ENCODE measurements at regions not wholly inside any gene's neighbourhood (a gene's known extent, or its start where the extent isn't known, plus 50 kb on each side); places are given as distances from the start of the nearest gene placed in this dataset.
"Not testable (repeated sequence)": the region's sequence is repeated elsewhere in the genome, so short reads cannot be mapped to it uniquely, and the experiment has no call there.

DNA sequence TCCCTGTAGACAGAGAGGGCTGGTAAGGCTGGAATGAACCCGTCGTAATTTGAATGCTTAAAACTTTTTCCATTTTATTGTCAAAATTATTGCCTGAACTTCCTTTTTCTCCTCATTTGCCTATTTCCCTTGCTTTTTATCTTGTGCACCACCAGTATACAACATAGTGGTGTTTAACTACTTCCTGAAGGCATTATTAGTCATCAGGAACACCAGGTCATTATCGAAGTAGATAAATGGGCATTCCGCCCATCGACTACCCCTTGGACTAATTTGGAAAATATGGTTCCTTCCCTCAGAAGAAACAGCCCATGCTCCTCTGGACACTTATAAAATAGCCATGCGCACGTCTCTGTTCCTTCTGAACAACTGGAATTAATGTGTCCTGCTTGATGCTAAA is 232.1 kb downstream of the TM9SF2 start:
- DNase-seq = no peak

DNA sequence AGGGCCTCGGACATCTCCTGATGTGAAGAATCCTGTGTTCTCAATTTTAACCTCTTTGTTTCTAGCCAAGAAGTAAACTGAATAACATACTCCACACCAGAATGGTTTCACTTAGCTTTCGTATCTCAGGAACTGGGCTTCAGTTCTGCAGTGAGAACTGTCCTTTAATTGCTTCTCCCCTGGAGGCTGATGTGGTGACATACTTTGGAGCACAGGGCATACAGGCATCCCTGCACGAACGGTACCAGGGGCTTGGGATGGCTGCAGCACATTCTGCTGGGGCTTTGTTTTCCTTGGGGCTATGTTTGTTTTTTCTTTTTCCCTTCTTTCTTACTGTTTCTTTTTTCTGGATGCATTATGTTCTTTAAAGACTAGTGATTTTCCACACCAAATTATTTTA is 230.5 kb downstream of the TM9SF2 start:
- no peak for DNase-seq

DNA sequence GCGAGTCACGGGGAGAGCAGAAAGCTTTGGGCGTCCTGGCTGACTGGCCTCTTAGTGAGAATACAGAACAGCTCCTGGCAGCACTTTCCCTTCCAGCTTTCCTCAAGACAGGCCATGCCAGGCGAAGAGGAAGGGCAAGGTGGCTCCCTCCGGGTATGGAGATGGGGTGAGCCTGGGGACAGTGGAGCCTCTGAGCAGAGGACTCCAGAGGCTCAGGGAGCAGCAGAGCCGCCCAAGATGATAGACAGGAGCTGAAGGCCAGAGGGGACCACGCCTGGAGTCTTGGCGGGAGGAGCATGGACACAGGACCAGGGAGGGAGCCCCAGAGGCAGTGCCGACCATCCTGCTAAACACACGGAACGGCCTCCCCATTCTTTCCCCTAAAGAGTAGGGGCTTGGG is 229.1 kb downstream of the TM9SF2 start:
- no peak for DNase-seq

DNA sequence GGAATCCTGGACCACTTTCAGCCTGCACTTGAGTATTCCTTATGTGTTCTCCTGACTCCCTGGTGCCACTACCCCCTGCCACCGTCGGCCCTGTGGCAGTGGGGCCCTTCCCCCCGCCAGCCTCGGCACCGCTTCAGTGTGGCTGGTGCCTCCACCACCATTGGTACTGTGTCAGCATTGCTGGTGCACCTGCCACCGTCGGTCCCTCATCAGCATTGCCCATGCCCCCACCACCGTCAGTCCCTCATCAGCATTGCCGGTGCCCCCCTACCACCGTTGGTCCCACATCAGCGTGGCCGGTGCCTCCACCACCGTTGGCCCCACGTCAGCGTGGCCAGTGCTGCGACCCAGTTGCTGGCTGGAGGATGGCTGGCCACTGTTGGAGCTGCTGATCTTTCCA is 228.5 kb downstream of the TM9SF2 start:
- DNase-seq = no peak

DNA sequence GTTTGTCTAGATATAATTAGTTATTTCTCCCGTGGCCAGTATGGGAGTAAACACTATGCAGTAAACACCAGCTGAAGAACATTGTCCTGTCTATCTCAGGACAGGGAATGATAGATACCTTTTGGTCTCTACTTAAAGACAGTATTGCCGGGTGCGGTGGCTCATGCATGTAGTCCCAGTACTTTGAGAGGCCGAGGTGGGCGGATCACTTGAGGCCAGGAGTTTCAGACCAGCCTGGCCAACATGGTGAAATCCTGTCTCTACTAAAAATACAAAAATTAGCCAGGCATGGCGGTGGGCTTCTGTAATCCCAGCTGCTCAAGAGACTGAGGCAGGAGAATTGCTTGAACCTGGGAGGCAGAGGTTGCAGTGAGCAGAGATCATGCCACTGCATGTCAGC is 226.4 kb downstream of the TM9SF2 start:
- not testable (repeated sequence) for DNase-seq

DNA sequence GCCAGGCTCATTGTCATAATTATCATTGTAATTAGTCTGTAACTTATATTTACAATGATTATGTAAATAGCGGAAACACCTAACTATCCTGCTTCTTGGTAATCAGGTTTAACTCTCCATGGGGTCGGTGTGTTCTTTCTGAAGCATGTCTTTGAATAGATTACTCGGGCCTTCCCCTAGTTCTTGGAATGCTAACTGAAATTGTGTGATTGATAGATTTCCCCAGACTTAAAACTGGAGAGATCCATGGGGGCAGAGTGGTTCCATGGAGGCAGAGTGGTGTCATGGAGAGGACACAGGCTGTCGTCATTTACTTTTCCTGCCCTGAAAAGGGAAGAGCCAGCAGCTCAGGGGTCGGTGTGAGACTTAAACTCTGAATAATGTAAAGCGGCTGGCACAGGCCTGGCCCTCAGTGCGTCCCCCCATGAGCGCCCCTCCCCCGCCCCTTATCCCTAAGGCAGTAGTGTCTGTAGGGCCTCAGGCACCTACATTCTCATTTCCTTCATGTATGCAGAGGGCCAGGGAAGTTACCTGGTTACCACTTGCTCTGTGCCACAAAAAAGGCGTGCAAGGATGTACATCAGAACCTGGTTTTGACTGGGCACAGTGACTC is 225.1 kb downstream of the TM9SF2 start:
- DNase-seq = no peak

DNA sequence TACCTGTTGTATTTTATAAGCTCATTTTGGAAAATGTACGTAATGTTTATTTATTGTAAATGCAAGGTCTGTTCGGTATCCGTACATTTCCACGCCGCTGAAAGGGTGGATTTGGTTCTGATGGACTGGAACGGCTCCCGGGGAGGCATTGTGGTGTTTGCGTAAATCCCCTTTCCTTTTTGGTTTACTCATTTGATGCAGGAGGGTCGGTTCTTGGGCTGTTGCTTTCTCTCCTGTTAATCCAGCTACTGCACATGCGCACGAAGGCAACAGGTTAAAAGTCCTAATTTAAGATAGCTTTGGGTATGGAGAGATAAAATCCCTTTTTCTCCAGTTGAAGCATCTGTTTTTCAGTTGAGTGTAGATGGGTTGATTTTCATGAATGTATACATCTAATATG is 224.4 kb downstream of the TM9SF2 start:
- no peak for DNase-seq

DNA sequence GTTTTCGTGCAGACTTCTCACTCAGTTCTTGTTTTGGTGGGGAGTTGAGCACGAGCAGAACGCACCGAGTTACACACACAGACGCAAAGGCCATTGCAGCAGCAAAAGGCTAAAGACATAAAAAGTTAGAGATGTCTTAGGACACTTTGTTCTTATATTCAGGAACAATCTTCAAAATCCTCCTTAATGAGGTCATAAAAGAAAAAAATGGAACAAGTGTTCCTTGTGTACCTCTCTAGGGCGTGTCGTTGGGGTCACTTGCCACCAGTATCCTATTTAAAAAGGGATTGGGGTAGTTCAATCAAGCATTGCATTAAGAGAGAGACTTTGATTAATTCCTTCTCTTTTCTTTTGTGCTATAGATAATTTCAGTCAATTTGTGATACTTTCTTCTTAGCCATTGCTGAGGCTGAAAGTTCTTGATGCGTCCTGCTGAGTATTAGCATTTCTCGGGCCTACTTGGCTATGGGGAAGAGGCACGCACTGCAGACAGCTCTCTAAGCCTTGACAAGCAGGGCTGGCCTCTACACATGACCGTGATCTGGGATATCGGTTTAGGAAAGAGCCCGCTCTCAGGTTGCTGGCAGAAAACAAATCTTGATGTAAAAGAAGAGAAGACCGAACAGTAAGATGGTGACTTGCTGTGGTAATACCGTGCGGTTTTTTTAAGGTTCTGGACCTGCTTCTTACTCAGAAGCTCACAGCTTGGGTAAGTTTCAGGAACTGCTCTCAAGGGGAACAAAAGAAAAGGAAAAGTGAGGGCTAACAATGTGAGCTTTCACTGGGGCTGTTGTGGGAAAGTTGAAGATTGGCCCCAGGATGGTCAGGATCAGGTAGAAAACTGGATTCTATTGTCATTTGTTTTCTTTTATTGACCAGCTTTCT is 223.6 kb downstream of the TM9SF2 start:
- no peak for DNase-seq

DNA sequence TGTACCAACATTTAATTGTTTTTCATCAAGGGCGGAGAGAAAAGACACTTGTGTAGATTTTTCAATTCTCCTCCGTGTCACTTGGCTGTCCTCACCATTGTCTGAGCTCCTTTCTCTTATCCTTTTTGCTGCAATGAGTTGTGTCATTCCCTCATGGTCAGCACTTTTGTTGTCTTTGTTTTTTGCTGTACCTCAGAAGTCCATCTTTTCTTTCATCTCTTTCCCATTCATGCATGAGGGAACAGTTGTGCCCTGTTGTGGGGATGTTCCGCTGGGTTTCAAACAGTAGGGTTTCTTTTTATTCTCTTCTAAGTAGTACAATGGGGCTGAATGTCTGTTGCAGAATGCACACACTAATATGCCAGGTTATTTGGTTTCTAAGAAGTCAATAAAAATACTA is 222.6 kb downstream of the TM9SF2 start:
- DNase-seq = no peak

DNA sequence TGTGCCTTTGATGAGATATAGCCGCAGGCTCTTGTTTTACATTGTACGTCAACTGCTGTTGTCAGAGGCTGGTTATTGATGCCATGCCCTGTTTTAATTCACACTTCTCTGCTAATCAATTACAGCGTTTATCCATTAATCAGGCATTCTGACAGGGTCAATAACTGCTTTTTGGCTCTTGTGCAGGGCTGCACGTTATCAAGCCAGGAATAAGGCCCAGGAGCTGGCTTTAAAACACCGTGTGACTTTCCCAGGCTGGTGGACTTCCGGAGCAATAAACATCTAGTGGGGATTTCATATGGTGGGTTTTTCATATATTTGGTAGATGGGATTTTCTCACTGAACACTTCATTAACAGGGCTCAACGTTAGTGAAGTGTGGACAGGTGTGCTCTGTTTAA is 221.7 kb downstream of the TM9SF2 start:
- DNase-seq = no peak

DNA sequence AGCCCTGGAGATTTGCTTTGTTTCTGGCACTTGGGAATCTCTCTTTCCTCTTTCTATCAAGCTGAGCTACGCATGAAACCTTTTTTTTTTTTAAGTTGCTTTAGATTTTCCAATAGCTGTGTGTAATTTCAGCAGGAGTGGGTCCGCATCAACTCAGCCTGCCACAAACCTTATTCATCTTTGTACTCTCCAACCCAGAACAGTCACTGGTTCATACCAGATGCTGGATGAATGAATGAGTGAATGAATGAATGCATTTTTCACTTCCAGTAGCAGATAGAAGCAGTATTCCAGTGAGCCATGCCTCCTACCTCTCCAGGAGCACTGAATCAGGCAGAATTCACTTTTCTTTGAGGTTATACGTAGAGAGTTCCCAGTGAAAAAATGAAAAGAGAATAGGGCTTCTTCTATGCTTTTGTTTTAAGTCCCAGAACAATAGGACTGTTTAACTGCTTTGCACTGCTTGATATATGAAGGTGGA is 221.1 kb downstream of the TM9SF2 start:
- DNase-seq = no peak

DNA sequence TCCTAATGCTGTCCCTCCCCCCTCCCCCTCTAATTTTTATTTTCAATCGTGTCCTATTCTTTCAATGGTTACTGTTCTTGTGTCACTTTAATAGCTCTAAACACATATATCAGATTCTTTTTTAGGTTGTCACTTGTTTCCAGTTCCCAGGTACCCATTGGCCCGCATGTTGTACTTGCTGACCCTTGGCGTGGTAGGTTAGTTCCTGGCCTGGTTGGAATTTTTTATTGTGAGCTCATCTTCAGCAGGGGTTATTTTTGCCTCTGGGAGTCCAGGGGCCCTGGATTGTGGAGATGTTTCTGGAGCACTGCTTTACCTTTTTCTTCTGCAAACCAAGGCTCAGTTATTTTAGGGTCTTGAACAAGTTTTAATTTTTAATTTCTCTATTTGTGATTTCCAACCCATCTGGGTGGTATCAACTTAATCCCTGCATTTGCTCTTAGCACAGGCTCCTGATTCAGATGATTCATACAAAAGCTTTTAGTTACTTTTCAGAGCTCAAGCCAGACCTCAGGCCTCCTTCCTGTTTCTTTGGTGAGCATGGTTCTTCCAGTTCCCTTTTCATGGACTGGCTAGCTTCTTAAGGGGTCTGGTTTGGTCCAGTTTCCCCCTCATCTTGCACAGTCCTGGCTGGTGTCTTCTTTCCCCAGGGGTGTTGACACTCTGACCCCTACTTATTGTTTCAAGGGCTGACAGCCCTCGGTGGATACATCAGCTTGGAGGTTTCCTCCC is 220.5 kb downstream of the TM9SF2 start:
- no peak for DNase-seq

DNA sequence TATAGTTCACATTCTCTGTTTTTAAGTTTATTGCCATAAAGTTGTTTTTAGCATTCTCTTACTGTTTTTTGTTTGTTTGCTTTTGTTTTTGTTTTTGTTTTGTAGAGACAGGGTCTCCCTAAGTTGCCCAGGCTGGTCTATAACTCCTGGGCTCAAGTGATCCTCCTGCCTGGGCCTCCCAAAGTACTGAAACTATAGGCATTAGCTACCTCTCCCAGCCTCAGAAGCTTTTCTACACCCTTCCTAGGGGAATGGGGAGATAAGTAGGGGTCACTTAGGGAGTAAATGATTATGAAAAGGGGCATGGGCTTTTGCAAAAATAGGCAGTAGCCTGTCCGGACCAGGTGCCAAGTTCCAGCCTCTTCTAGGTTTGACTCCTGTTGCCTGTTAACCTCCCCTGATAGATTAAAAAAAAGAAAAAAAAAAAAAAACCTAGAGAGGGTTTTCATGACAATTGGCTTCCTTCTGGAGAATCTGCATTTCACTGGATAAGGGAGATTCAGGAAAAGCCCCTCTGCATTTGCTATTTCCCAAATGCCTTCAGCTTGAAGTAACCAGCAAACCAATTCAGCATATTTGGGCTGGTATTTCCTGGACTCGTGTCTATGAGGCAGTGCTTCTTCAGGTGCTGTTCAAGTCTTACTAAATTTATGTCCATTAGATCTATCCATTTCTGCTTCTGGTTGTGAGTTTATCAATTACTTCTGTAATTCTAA is 216.8 kb downstream of the TM9SF2 start:
- DNase-seq = no peak

DNA sequence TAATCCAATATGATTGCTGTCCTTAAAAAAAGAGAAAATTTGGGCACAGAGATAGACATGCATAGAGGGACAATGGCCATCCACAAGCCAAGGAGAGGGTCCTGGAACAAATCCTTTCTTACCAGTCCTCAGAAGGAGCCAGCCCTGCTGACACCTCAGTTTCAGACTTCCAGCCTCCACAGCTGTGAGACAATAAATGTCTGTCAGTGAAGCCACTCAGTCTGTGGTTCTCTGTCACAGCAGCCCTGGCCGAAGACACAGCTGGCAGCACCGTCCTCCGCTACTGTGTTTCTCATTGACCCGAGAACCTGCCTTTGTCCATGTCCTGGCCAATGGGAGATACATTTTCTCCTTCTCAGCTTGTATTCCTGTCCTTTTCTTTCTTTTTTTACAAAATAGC is 207.9 kb downstream of the TM9SF2 start:
- no peak for DNase-seq

DNA sequence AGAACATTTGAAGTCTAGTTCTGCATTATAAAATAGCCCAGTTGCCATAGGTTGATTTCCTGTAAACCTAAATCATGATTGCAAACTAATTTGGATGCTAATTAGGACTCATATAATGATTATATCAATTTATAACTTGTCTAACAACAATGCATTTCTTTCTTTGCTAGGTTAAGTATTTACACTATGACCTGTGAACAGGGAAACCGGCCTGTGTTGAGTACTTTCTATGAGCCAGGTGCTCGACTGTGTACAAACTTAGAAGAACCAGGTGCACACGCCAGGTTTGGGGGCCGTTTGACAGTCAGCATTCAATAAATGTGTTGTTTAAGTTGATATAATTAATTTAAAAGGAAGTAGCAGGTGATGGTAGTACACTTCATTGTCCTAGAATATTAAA is 203.1 kb downstream of the TM9SF2 start:
- DNase-seq = no peak

DNA sequence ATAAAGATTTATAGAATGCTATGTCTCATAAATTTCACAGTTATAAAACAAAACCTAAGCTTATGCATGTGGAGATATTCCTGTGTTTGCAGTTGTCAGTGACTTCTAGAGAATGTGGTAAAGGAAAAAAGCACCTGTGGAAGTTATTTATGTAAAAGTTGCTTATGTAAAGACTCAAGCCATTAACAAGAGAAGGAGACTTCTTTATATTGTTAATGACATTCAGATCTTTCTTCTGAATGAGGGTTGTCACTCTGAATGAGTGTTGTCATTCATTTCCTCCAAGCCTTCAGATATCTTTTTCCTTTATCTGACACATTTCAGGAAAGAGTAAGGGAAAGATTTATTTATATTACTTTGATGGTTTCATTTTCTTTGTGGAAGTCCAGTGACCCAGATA is 202.6 kb downstream of the TM9SF2 start:
- DNase-seq = no peak

DNA sequence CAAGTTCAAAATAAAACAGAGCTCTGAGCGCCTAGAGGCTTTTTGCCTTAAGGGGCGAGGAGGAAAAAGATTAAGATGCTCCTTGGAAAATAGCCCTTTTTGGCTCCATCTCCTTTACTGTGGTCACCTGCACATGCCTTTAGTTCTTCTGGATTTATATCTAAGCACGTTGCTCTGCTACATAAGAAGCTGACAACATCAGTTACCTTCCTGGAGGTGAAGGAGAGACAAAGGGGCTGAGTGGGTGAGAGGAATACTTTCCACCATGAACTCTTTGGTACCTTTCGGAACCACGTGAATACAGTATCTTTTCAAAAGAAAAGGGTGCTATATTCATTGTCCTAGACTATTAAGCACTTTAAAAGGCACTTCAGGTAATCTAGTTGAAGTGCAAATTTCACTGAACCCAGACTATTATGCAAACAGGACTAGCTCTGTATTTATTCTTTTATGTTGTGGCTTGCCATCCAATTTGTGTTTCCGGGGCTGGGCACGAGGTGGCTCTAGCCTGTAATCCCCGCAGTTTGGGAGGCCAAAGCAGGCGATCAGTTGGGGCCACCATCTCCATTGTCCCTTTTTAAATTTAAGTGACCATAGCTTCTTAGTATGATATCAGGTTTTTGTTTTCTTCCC is 201.5 kb downstream of the TM9SF2 start:
- no peak for DNase-seq

DNA sequence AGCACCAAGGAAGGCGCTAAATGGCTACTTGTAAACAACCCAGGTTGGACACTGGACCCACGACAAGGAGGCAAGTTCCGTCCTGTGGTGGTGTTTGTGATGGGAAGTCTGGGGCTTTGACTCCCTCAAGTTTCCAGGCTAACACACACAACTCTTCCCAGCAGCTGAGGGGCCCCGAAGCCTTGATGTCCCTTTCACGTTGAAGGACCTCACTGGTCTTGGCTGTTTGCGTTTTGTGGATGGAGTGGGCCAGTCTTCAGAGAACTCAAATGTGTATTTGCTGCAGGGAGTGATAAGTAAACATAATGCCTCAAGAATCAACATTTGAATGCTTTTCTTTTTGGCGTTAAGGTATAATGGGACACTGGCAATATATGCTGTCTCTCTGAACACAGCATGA is 199.2 kb downstream of the TM9SF2 start:
- no peak for DNase-seq

DNA sequence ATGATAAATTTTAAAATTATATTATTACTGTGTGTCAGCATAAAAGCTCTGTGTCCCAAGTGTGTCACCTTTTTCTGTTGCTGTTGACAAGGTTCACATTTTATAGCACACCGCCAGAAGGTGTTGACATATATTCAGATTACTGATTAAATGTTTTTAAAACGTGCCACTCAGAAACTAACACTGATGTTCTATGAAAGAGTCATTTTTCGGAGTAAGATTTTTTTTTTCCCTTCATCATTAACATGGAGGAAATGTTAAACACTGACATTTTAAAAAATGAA is 197.5 kb downstream of the TM9SF2 start:
- DNase-seq = no peak

DNA sequence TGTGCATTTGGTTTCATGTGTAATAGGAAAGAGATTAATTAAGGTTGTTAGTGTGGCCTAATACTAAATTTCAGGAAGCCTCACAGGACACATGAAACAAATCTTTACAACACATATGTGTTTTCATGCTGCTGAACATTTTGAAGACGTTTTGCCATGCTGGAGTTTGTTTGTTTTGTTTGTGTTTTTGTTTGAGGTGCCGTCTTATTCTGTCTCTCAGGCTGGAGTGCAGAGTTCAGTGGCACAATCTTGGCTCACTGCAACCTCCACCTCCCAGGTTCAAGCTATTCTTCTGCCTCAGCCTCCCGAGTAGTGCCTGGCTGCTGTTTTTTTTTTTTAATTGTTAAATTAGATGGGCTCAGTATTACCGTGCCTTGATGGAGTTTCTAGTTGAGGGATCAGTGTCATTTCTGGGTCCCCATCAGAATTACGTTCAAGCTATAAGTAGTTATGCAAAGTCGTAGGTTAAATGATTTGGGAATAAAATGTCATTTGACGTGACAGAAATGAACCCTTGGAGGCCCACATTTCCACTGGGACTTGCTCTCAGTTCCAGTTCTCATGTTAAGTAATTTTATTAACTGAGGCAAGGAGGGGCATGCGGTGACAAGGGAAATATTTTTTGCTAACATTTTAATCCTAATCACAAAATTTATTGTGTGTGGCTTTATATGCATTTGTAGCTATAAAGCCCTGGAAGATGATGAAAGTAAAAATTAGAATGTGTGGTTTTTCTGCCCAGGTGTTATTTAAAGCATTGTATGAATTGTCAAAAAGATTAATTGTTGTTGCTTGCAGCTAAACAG is 196.9 kb downstream of the TM9SF2 start:
- no peak for DNase-seq

DNA sequence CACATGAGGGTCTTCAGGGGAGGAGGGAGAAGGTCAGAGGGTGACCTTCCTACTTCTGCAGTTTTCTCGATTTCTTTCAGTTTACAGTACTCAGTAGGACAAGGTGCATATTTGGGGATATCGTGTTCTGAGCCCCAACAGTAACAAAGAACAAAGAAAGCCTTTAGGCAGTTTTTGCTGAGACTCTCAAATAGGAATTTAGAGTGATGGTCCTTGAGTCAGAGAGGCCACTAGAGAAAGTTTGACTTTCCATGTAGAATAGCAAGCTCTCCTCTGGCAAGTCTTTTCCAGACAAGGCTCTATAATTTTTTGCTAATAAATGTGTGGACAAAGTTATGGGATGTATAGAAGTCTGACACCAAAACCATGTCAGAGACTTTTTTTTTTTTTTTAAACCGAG is 194.6 kb downstream of the TM9SF2 start:
- no peak for DNase-seq

All from CD4-positive, alpha-beta T cell treated with Interleukin-17A for 1 hour (primary cell).